ENCODE measurements at regions not wholly inside any gene's neighbourhood (a gene's known extent, or its start where the extent isn't known, plus 50 kb on each side); places are given as distances from the start of the nearest gene placed in this dataset.

DNA sequence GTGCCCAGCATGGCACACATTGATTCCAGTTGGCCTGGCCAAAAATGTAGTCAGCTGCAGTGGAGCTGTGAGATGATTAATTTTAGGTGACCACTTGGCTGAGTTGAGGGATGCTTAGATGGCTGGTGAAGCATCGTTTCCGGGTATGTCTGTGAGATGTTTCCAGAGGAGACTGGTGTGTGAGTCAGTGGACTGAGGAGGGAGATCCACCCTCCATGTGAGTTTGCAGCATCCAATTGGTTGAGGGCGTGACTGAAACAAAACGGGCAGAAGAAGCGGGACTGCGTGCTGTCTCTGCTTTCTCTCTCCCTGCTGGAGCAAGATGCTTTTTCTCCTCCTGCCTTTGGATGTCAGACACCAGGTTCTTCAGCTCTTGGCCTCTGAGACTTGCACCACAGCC lies 68.2 kb upstream of the DSCAM start:
- H3K27ac ChIP-seq = no peak overlapping the region
- no peaks in the 10 kb centered on the region for H3K36me3 ChIP-seq
- H3K27me3 ChIP-seq = no peaks in the 10 kb centered on the region
- no peak overlapping the region for H3K4me3 ChIP-seq
- DNase-seq (ENCODE audit: low spot score in 2 of 2) = no peak
- 91% methylated on average over 6 of the region's 6 CpGs for WGBS
- no peaks in the 10 kb centered on the region for H3K4me1 ChIP-seq
- peaks cover 5% of the 10 kb centered on the region for H3K9me3 ChIP-seq
- TF ChIP-seq EP300 (IDR thresholded peaks at IDR 0.05) = no peak
- TF ChIP-seq, protein P1, sequence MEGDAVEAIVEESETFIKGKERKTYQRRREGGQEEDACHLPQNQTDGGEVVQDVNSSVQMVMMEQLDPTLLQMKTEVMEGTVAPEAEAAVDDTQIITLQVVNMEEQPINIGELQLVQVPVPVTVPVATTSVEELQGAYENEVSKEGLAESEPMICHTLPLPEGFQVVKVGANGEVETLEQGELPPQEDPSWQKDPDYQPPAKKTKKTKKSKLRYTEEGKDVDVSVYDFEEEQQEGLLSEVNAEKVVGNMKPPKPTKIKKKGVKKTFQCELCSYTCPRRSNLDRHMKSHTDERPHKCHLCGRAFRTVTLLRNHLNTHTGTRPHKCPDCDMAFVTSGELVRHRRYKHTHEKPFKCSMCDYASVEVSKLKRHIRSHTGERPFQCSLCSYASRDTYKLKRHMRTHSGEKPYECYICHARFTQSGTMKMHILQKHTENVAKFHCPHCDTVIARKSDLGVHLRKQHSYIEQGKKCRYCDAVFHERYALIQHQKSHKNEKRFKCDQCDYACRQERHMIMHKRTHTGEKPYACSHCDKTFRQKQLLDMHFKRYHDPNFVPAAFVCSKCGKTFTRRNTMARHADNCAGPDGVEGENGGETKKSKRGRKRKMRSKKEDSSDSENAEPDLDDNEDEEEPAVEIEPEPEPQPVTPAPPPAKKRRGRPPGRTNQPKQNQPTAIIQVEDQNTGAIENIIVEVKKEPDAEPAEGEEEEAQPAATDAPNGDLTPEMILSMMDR (IDR thresholded peaks at IDR 0.05) = no peak
- TF ChIP-seq POLR2A (IDR thresholded peaks at IDR 0.05) = no peak
- no peak for TF ChIP-seq POLR2AphosphoS5 (IDR thresholded peaks at IDR 0.05)

DNA sequence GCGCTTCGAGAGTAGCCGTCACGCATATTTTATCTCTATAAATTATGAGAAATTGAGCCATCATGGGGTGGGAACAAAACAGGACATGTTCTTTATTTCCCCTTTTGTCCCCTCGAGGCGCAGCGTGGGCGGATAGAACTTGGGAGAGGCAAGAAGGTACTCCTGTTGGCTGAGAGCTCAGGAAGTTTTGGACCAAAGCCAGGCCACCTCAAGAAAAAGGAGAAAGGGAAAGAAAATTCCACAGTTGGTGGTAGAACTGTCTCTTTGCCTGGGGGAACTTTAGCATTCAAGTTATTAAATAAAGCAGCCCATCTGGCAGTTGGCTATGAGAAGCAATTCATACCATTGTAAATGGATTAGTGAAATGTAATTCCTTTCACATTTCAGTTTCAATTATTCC lies 76.4 kb upstream of the DSCAM start:
- no peak for DNase-seq (ENCODE audit: low spot score in 2 of 2)
- TF ChIP-seq POLR2A (IDR thresholded peaks at IDR 0.05) = no peak
- no peak for TF ChIP-seq POLR2AphosphoS5 (IDR thresholded peaks at IDR 0.05)
- TF ChIP-seq EP300 (IDR thresholded peaks at IDR 0.05) = no peak
- TF ChIP-seq, protein P1 (IDR thresholded peaks at IDR 0.05) = no peak
- WGBS = 28% methylated on average over 8 of the region's 8 CpGs

GRCh38 chr21:40923901-40924300 lies 76.9 kb upstream of the DSCAM start:
- Histone ChIP-seq H3K4me1 (peaks cover 7% of the 10 kb centered on the region), H3K36me3 (no peaks in the 10 kb centered on the region), H3K4me3 (no peak overlapping the region), H3K9me3 (peaks cover 4% of the 10 kb centered on the region), H3K27ac (no peak overlapping the region), H3K27me3 (no peaks in the 10 kb centered on the region)
- no peak for TF ChIP-seq POLR2A (IDR thresholded peaks at IDR 0.05)
- TF ChIP-seq EP300 (IDR thresholded peaks at IDR 0.05) = no peak
- no peak for TF ChIP-seq POLR2AphosphoS5 (IDR thresholded peaks at IDR 0.05)
- TF ChIP-seq, protein P1 (IDR thresholded peaks at IDR 0.05) = no peak
- WGBS = 54% methylated on average over 7 of the region's 7 CpGs
- no peak for DNase-seq (ENCODE audit: low spot score in 2 of 2)

More for the DNA sequence above, 76.4 kb upstream of the DSCAM start:
- Histone ChIP-seq H3K4me3 (no peak overlapping the region), H3K27ac (no peak overlapping the region), H3K36me3 (no peaks in the 10 kb centered on the region), H3K4me1 (peaks cover 7% of the 10 kb centered on the region), H3K9me3 (no peaks in the 10 kb centered on the region), H3K27me3 (no peaks in the 10 kb centered on the region)

GRCh38 chr21:40924641-40925040 lies 77.7 kb upstream of the DSCAM start:
- TF ChIP-seq POLR2AphosphoS5 (IDR thresholded peaks at IDR 0.05) (no peak), POLR2A (IDR thresholded peaks at IDR 0.05) (no peak), EP300 (IDR thresholded peaks at IDR 0.05) (no peak)
- TF ChIP-seq, protein P1 (IDR thresholded peaks at IDR 0.05) = no peak
- Histone ChIP-seq H3K9me3 (peaks cover 6% of the 10 kb centered on the region), H3K27ac (no peak overlapping the region), H3K27me3 (no peaks in the 10 kb centered on the region), H3K4me3 (no peak overlapping the region), H3K36me3 (no peaks in the 10 kb centered on the region), H3K4me1 (peaks cover 7% of the 10 kb centered on the region)
- WGBS = 55% methylated on average over 9 of the region's 9 CpGs
- no peak for DNase-seq (ENCODE audit: low spot score in 2 of 2)

DNA sequence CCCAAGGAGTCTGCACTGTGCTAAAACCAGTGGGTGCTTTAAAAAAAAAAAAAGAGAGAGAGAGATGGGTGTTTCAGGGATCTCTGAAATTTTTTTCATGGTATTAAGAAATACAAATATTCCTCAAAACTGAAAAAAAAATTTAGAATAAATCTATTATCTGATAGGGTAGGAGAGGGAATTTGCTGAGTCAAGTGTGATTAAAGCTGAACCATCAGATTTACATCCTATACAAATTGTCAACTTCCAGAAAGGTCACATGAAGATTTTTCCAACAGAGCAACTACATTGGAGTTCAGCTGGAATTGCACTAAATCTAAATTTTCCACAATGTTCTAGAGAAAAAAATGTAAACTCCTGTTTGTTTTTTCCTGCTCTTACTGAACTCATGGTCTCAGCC lies 79.3 kb upstream of the DSCAM start:
- Histone ChIP-seq H3K36me3 (no peaks in the 10 kb centered on the region), H3K27ac (no peak overlapping the region), H3K27me3 (no peaks in the 10 kb centered on the region), H3K4me1 (peaks cover 7% of the 10 kb centered on the region), H3K9me3 (peaks cover 16% of the 10 kb centered on the region), H3K4me3 (no peak overlapping the region)
- DNase-seq (ENCODE audit: low spot score in 2 of 2) = no peak
- TF ChIP-seq, protein P1 (IDR thresholded peaks at IDR 0.05) = no peak
- TF ChIP-seq POLR2A (IDR thresholded peaks at IDR 0.05) = no peak
- TF ChIP-seq EP300 (IDR thresholded peaks at IDR 0.05) = no peak
